IgD-negative memory B cell (primary cell): ENCODE measurements at regions not wholly inside any gene's neighbourhood (a gene's known extent, or its start where the extent isn't known, plus 50 kb on each side); places are given as distances from the start of the nearest gene placed in this dataset.

Source experiments
- H3K27ac Mint-ChIP-seq, 3 donors: one replicate each; pipeline ENCODE4 v1.8.0; 2020 to 2022; ENCODE audit warnings: mild to moderate bottlenecking in 3 of 3, mixed read lengths in 3 of 3, moderate library complexity in 1 of 3
- H3K27me3 Mint-ChIP-seq: one replicate; pipeline ENCODE4 v1.8.0; 2021; ENCODE audit warnings: mixed read lengths
- H3K36me3 Mint-ChIP-seq: one replicate; pipeline ENCODE4 v1.8.0; 2020; ENCODE audit warnings: mild to moderate bottlenecking, mixed read lengths
- H3K4me1 Mint-ChIP-seq, 3 donors: one replicate each; pipeline ENCODE4 v1.8.0; 2020 to 2022; ENCODE audit warnings: mixed read lengths in 3 of 3, mild to moderate bottlenecking in 1 of 3
- H3K4me3 Mint-ChIP-seq, 4 donors: one replicate each; pipeline ENCODE4 v1.8.0; 2020 to 2022; ENCODE audit warnings: mild to moderate bottlenecking in 4 of 4, mixed read lengths in 4 of 4, moderate library complexity in 3 of 4
- H3K9me3 Mint-ChIP-seq, 3 donors: one replicate each; pipeline ENCODE4 v1.8.0; 2020 to 2021; ENCODE audit warnings: mixed read lengths in 3 of 3, mild to moderate bottlenecking in 1 of 3

- Mint-ChIP-seq H3K9me3 (peaks cover 2 to 6% (median 5%) of the 10 kb centered on the region in 3 donors), H3K27ac (no peak overlapping the region), H3K27me3 (no peaks in the 10 kb centered on the region), H3K36me3 (peaks cover 1% of the 10 kb centered on the region), H3K4me3 (no peak overlapping the region), H3K4me1 (no peaks in the 10 kb centered on the region)
These were observed 552.6 kb downstream of the TRIML1 start for GRCh38 chr4:188691811-188692210.

- Mint-ChIP-seq H3K27me3 (no peaks in the 10 kb centered on the region), H3K4me3 (no peak overlapping the region), H3K27ac (no peak overlapping the region)
These were observed 556.0 kb downstream of the TRIML1 start for GRCh38 chr4:188695261-188695660.

DNA sequence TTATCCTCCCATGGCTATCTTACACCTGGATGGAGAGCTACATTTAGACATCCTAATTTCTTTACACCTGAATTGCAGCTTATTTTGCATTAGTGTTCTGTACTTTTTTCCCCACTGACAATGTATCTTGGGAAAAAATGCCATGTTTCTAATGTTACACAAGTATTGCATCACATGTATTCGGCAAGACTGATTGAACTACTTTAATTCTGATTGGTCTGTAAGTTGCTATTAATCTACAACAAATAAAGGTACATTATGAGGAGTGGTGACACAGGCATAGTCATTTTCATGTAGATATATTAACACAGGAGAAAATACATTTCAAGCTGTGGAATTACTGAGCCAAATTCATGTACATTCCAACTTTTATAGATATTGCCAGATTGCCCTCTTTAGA lies 558.0 kb downstream of the TRIML1 start:
- Mint-ChIP-seq H3K4me1 (no peaks in the 10 kb centered on the region), H3K9me3 (peaks cover 2 to 7% (median 3%) of the 10 kb centered on the region in 3 donors)

More at GRCh38 chr4:188695261-188695660, 556.0 kb downstream of the TRIML1 start:
- H3K4me1 Mint-ChIP-seq: no peaks in the 10 kb centered on the region
- peaks cover 2 to 5% (median 3%) of the 10 kb centered on the region in 3 donors for H3K9me3 Mint-ChIP-seq
- H3K36me3 Mint-ChIP-seq: no peaks in the 10 kb centered on the region

DNA sequence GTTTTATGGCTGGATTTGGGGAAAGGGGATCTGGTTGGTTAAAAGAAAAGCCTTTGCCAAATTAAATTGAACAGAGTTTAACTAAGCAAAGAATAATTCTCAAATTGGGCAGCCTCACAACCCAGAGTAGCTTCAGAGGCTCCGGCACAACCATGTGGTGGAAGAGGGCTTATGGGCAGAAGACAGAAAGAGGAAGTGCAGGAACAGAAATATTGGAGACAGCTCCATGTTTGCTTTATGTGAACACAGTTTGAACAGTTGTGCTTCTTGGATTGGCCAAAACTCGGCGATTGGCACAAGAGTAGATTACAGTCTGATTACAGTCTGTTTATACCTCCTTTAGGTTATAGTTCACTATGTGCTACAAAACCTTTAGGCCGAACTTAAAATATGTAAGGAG lies 562.7 kb downstream of the TRIML1 start:
- Mint-ChIP-seq H3K27me3 (no peaks in the 10 kb centered on the region), H3K4me1 (no peaks in the 10 kb centered on the region), H3K36me3 (no peaks in the 10 kb centered on the region), H3K27ac (no peak overlapping the region), H3K9me3 (peaks cover 3 to 5% (median 5%) of the 10 kb centered on the region in 3 donors), H3K4me3 (no peak overlapping the region)

More for the DNA sequence above, 558.0 kb downstream of the TRIML1 start:
- no peak overlapping the region for H3K4me3 Mint-ChIP-seq
- H3K27me3 Mint-ChIP-seq: no peaks in the 10 kb centered on the region
- H3K36me3 Mint-ChIP-seq: no peaks in the 10 kb centered on the region
- no peak overlapping the region for H3K27ac Mint-ChIP-seq

DNA sequence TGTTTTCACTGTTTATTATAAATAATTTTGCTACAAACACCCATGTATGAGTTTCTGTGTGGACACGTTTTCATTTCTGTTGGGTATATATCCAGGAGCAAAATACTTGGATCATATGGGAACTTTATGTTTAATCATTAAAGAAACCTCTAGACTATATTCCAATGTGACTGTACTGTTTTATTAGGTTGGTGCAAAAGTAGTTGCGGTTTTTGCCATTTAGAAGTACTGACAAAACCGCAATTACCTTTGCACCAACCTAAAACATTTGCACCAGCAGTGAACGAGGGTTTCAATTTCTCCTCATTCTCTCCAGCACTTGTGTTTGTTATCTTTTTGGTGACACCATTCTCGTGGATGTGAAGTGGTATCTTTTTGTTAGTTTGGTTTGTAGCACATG lies 565.0 kb downstream of the TRIML1 start:
- no peaks in the 10 kb centered on the region for H3K4me1 Mint-ChIP-seq
- H3K9me3 Mint-ChIP-seq: peaks cover 5 to 6% (median 5%) of the 10 kb centered on the region in 3 donors
- no peaks in the 10 kb centered on the region for H3K27me3 Mint-ChIP-seq
- no peak overlapping the region for H3K27ac Mint-ChIP-seq
- H3K36me3 Mint-ChIP-seq: no peaks in the 10 kb centered on the region
- no peak overlapping the region for H3K4me3 Mint-ChIP-seq

- H3K27ac Mint-ChIP-seq: no peak overlapping the region
These were observed 567.8 kb downstream of the TRIML1 start for GRCh38 chr4:188707036-188707435.

DNA sequence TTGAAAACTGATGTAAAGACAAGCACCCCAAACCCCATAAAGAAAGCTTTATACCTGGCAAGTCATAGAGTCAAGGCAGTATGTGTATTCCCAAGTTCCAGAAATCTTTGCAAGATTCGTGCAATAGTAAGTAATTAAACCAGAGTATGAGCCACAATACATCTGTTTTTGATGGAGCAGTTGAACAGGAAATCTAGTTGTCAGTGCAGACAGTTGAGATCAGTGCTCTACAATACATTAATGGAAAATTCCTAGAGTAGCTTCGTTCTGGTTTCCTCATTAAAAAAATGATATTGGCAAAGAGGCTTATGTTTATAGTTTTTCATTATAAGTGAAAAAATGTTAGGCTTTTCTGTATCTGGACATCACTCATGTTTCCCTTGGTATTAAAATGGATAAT lies 575.3 kb downstream of the TRIML1 start:
- Mint-ChIP-seq H3K9me3 (peaks cover 2 to 16% (median 8%) of the 10 kb centered on the region in 3 donors), H3K4me3 (no peak overlapping the region), H3K4me1 (no peaks in the 10 kb centered on the region), H3K36me3 (no peaks in the 10 kb centered on the region), H3K27me3 (no peaks in the 10 kb centered on the region), H3K27ac (no peak overlapping the region)

More at GRCh38 chr4:188707036-188707435, 567.8 kb downstream of the TRIML1 start:
- Mint-ChIP-seq H3K36me3 (no peaks in the 10 kb centered on the region), H3K4me1 (no peaks in the 10 kb centered on the region), H3K4me3 (no peak overlapping the region), H3K9me3 (peaks cover 3 to 6% (median 5%) of the 10 kb centered on the region in 3 donors), H3K27me3 (no peaks in the 10 kb centered on the region)

DNA sequence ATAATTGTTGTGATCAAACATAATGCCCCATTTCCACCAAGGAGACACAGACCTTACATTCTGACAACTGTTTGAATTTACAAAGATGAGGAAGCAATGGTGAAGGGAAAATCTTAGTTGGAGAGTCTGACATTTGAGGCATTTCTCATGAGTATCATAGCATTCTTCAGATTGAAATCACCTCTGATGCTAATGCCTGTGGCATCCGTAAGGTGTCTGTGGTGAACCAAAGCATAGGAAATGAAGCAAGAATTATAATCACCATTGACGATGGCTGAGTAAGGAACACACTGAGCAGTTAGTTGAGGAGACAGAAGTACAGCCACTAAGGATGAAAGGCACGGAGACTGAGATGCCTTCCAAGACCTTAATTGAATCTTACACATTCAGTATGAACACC lies 575.7 kb downstream of the TRIML1 start:
- no peaks in the 10 kb centered on the region for H3K27me3 Mint-ChIP-seq
- no peak overlapping the region for H3K4me3 Mint-ChIP-seq
- peaks cover 2 to 16% (median 8%) of the 10 kb centered on the region in 3 donors for H3K9me3 Mint-ChIP-seq
- no peak overlapping the region for H3K27ac Mint-ChIP-seq
- no peaks in the 10 kb centered on the region for H3K36me3 Mint-ChIP-seq
- no peaks in the 10 kb centered on the region for H3K4me1 Mint-ChIP-seq

- Mint-ChIP-seq H3K4me3 (no peak overlapping the region), H3K9me3 (peaks cover 4 to 19% (median 14%) of the 10 kb centered on the region in 3 donors), H3K36me3 (no peaks in the 10 kb centered on the region), H3K27ac (no peak overlapping the region), H3K27me3 (no peaks in the 10 kb centered on the region), H3K4me1 (no peaks in the 10 kb centered on the region)
These were observed 578.4 kb downstream of the TRIML1 start for GRCh38 chr4:188717661-188718060.

GRCh38 chr4:188719794-188720193 lies 580.6 kb downstream of the TRIML1 start:
- Mint-ChIP-seq H3K36me3 (no peaks in the 10 kb centered on the region), H3K9me3 (peaks cover 4 to 12% (median 10%) of the 10 kb centered on the region in 3 donors), H3K4me1 (no peaks in the 10 kb centered on the region), H3K4me3 (no peak overlapping the region), H3K27me3 (no peaks in the 10 kb centered on the region), H3K27ac (no peak overlapping the region)

GRCh38 chr4:188722911-188723310 lies 583.7 kb downstream of the TRIML1 start:
- Mint-ChIP-seq H3K27me3 (no peaks in the 10 kb centered on the region), H3K9me3 (peaks cover 1 to 11% (median 4%) of the 10 kb centered on the region in 3 donors), H3K27ac (no peak overlapping the region), H3K36me3 (no peaks in the 10 kb centered on the region), H3K4me1 (no peaks in the 10 kb centered on the region), H3K4me3 (no peak overlapping the region)

- H3K27ac Mint-ChIP-seq: no peak overlapping the region
- no peak overlapping the region for H3K4me3 Mint-ChIP-seq
- no peaks in the 10 kb centered on the region for H3K27me3 Mint-ChIP-seq
- no peaks in the 10 kb centered on the region for H3K4me1 Mint-ChIP-seq
- peaks cover 5 to 13% (median 7%) of the 10 kb centered on the region in 3 donors for H3K9me3 Mint-ChIP-seq
- no peaks in the 10 kb centered on the region for H3K36me3 Mint-ChIP-seq
These were observed 588.5 kb downstream of the TRIML1 start for GRCh38 chr4:188727746-188728145.

DNA sequence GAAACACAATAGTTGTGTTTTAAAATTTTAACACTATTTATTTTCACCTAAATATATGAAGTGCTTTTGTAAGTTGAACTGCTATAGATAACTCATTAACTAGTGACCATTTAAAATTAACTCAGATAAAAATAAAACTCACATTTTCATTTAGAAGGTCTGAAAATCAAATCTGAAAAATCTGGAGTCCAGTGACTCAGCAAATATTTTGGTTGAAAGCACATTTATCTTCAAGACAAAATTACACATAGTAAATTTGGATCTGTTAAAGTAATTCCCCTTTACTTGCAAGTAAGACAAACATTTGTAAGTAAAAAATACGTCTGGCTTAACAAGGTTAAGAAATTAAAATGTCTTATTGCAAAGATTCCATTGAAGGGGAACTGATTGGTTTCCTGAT lies 589.1 kb downstream of the TRIML1 start:
- Mint-ChIP-seq H3K9me3 (peaks cover 5 to 13% (median 7%) of the 10 kb centered on the region in 3 donors), H3K36me3 (no peaks in the 10 kb centered on the region), H3K27ac (no peak overlapping the region), H3K4me3 (no peak overlapping the region), H3K27me3 (no peaks in the 10 kb centered on the region), H3K4me1 (no peaks in the 10 kb centered on the region)

GRCh38 chr4:188732131-188732530 lies 592.9 kb downstream of the TRIML1 start:
- Mint-ChIP-seq H3K4me1 (no peaks in the 10 kb centered on the region), H3K27me3 (no peaks in the 10 kb centered on the region), H3K36me3 (no peaks in the 10 kb centered on the region), H3K27ac (no peak overlapping the region), H3K4me3 (no peak overlapping the region), H3K9me3 (peaks cover 5 to 7% (median 7%) of the 10 kb centered on the region in 3 donors)

DNA sequence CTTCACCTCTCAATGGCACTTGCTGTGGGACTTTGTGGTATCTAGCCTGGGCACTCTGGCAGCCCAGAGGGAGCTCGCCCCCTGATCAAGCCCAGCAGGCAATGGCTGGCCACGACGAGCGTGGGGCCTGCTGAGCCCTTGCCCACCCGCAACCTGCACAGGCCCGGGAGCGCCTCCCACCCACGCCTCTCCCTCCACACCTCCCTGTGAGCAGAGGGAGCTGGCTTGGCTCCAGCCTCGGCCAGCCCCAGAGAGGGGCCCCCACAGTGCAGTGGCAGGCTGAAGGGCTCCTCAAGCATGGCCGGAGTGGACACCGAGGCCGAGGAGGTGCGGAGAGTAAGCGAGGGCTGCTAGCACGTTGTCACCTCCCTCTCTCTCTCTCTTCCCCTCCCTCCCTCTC lies 595.8 kb downstream of the TRIML1 start:
- H3K27me3 Mint-ChIP-seq: no peaks in the 10 kb centered on the region
- H3K36me3 Mint-ChIP-seq: no peaks in the 10 kb centered on the region
- H3K4me1 Mint-ChIP-seq: no peaks in the 10 kb centered on the region
- H3K27ac Mint-ChIP-seq: no peak overlapping the region
- no peak overlapping the region for H3K4me3 Mint-ChIP-seq
- H3K9me3 Mint-ChIP-seq: peaks cover 0 to 9% (median 4%) of the 10 kb centered on the region in 3 donors

DNA sequence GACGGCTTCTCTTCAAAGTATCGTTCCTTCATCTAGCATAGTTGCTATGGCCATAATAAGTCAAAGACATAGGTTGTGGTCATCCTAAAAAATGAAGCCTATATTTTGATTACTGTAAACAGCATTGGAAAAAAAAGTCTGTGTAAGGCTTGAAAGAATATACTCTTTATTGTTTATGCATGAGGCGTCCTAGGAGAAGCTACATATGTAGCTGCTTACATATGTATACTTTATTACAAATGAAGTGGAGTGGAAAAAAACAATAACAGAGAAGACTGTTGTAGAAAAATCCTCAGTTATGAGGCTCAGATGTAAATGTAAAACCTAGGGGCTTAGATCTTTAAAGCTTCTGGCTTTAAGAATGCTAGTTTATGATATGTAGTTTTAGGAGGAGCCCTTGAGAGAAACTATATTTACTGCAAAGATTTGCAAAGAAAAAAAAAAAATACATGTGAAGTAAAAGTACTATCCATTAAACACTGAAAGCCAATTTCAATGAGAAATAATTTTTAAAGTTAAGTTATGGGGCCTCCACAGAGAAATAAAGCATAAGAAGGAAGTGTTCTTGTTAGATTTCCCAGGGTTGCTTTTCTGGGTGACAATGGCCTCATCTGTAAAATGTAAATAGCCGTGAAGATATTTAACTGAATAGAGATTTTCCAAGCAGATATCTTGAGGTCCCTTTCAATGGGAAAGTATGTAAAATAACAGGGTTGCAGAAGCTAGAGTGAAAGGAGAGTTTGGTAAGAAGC lies 598.2 kb downstream of the TRIML1 start:
- no peaks in the 10 kb centered on the region for H3K36me3 Mint-ChIP-seq
- H3K4me1 Mint-ChIP-seq: no peaks in the 10 kb centered on the region
- peaks cover 0 to 3% (median 1%) of the 10 kb centered on the region in 3 donors for H3K9me3 Mint-ChIP-seq
- no peaks in the 10 kb centered on the region for H3K27me3 Mint-ChIP-seq
- no peak overlapping the region for H3K27ac Mint-ChIP-seq
- H3K4me3 Mint-ChIP-seq: no peak overlapping the region
